Esophagus squamous epithelium (tissue), 4 donors: ENCODE measurements at regions not wholly inside any gene's neighbourhood (a gene's known extent, or its start where the extent isn't known, plus 50 kb on each side); places are given as distances from the start of the nearest gene placed in this dataset.

Experiments
- POLR2A ChIP-seq, 4 donors: fragments of 450-650 bp; IDR thresholded peaks; one replicate each; pipeline ENCODE4 v1.6.1; 2017; ENCODE audit warnings: antibody characterized with exemption in 4 of 4, mild to moderate bottlenecking in 4 of 4, moderate library complexity in 3 of 4
- TF ChIP-seq, protein P1 (sequence below), 6 experiments: fragments of 450-650 bp in 4 of 6; fragments of 200-600 bp in 2 of 6; sonication (generic) in 2 of 6; IDR thresholded peaks; one replicate each; pipeline ENCODE4 v1.5.1; 2016 to 2019; ENCODE audit warnings: antibody characterized with exemption in 6 of 6, mild to moderate bottlenecking in 4 of 6, moderate library complexity in 4 of 6

DNA sequence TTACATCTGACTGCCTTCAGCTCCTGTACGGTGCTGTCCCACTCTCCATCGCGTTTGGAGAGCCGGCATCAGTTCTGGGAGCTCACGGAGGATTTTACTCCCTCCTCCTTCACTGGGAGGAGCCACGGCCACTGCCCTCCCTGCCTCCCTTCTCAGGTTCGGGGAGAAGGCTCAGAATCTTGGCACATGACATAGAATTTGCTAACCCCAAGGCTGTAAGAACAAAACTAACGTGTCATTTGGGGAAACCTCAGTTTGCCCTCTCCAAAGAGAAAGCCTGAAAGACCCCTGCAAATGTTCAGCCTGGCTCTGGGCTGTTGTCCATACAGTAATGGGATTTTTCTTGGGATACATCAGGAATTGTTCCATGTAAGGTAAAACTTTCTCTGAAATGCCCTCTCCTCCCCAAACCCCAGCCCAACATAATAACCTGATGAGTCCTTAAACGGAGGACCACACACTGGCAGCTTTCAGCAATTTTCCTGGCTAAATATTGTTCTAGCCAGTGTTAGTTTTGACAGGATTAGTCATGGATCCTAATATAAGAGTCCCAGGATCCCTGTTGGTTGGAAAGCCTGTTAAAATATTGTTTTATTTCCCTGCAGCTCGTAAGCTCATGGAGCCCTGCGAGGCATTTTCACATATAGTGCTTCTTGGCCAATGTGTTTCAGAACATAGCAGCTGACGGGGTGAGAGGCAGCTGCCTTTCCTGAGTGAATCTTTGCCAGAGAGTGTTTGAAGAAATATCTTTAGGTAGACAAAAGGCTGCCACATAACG lies 98.8 kb downstream of the RHOU start:
- TF ChIP-seq, protein P1, sequence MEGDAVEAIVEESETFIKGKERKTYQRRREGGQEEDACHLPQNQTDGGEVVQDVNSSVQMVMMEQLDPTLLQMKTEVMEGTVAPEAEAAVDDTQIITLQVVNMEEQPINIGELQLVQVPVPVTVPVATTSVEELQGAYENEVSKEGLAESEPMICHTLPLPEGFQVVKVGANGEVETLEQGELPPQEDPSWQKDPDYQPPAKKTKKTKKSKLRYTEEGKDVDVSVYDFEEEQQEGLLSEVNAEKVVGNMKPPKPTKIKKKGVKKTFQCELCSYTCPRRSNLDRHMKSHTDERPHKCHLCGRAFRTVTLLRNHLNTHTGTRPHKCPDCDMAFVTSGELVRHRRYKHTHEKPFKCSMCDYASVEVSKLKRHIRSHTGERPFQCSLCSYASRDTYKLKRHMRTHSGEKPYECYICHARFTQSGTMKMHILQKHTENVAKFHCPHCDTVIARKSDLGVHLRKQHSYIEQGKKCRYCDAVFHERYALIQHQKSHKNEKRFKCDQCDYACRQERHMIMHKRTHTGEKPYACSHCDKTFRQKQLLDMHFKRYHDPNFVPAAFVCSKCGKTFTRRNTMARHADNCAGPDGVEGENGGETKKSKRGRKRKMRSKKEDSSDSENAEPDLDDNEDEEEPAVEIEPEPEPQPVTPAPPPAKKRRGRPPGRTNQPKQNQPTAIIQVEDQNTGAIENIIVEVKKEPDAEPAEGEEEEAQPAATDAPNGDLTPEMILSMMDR (IDR thresholded peaks at IDR 0.05), result no peak
- TF ChIP-seq POLR2A (IDR thresholded peaks at IDR 0.05), result no peak
